IMR-90 (cell line): ENCODE measurements at regions not wholly inside any gene's neighbourhood (a gene's known extent, or its start where the extent isn't known, plus 50 kb on each side); places are given as distances from the start of the nearest gene placed in this dataset.

Source experiments
- ATAC-seq: fragments of 200-7000 bp; cut with Tn5 transposase; 2 replicates; pipeline ENCODE4 v1.9.1; 2020; ENCODE audit warnings: low read depth, mild to moderate bottlenecking, moderate library complexity
- BruUV-seq: library from RNA; stranded (reverse); fragments of 400-500 nt; replicated peaks from 2 replicates; lab custom pipeline; 2021; lab: Mats Ljungman, UMichigan
- CTCF ChIA-PET: fragments of 300-600 bp; formaldehyde crosslinking; extraction: SDS; loops from one replicate; lab custom pipeline; 2021; ENCODE audit warnings: antibody characterized with exemption; lab: Yijun Ruan, JAX
- POLR2A ChIA-PET: fragments of 300-600 bp; sonication (Branson Sonifier 250); formaldehyde crosslinking; loops from one replicate; lab custom pipeline; 2022; ENCODE audit warnings: antibody characterized with exemption; ENCODE audit not compliant: unreplicated experiment; lab: Charles Lee
- DNase-seq: peaks from one replicate; pipeline ENCODE4 v3.0.0; 2013
- H2AFZ ChIP-seq: replicated peaks from 2 replicates; pipeline ENCODE3; 2013; ENCODE audit warnings: low read length, mild to moderate bottlenecking; ENCODE audit not compliant: poor library complexity
- H2AK5ac ChIP-seq: 2 replicates; pipeline ENCODE4 v1.6.1; 2013; ENCODE audit warnings: low read depth, low read length, inconsistent platforms
- H2AK9ac ChIP-seq: replicated peaks from 2 replicates; pipeline ENCODE3; 2013; ENCODE audit warnings: mild to moderate bottlenecking, low read depth, low read length, moderate library complexity; ENCODE audit not compliant: poor library complexity
- H2BK120ac ChIP-seq: 2 replicates; pipeline ENCODE4 v1.6.1; 2013; ENCODE audit warnings: low read depth, low read length, inconsistent platforms
- H2BK15ac ChIP-seq: 3 replicates; pipeline ENCODE4 v1.6.1; 2013; ENCODE audit warnings: low read depth, low read length, inconsistent platforms
- H2BK20ac ChIP-seq: 2 replicates; pipeline ENCODE4 v1.6.1; 2013; ENCODE audit warnings: low read depth, mild to moderate bottlenecking, inconsistent platforms, low read length, moderate library complexity
- H2BK5ac ChIP-seq: 2 replicates; pipeline ENCODE4 v1.6.1; 2013; ENCODE audit warnings: mild to moderate bottlenecking, low read depth, low read length, inconsistent platforms; ENCODE audit not compliant: poor library complexity, severe bottlenecking
- H3K14ac ChIP-seq: replicated peaks from 2 replicates; pipeline ENCODE4 v1.6.1; 2013; ENCODE audit warnings: low read depth, low read length, inconsistent platforms
- H3K18ac ChIP-seq: 2 replicates; pipeline ENCODE4 v1.6.1; 2013; ENCODE audit warnings: low read depth, low read length, control low read depth
- H3K23ac ChIP-seq: 2 replicates; pipeline ENCODE4 v1.6.1; 2013; ENCODE audit warnings: low read depth, low read length, inconsistent platforms
- H3K27ac ChIP-seq: 2 replicates; pipeline ENCODE4 v1.5.1; 2013; ENCODE audit warnings: mild to moderate bottlenecking, control low read depth, low read length; ENCODE audit not compliant: insufficient read depth
- H3K27me3 ChIP-seq: 2 replicates; pipeline ENCODE4 v1.6.1; 2013; ENCODE audit warnings: low read length; ENCODE audit not compliant: control insufficient read depth, insufficient read depth
- H3K36me3 ChIP-seq: 2 replicates; pipeline ENCODE4 v1.6.1; 2013; ENCODE audit warnings: low read length, mixed read lengths; ENCODE audit not compliant: control insufficient read depth, insufficient read depth
- H3K4ac ChIP-seq: 2 replicates; pipeline ENCODE4 v1.6.1; 2013; ENCODE audit warnings: low read depth, low read length, inconsistent platforms
- H3K4me1 ChIP-seq: 2 replicates; pipeline ENCODE4 v1.6.1; 2013; ENCODE audit warnings: low read length, mixed read lengths; ENCODE audit not compliant: control insufficient read depth, insufficient read depth
- H3K4me2 ChIP-seq: 2 replicates; pipeline ENCODE4 v1.6.1; 2013; ENCODE audit warnings: low read depth, mild to moderate bottlenecking, control low read depth, low read length, moderate library complexity
- H3K4me3 ChIP-seq: 2 replicates; pipeline ENCODE4 v1.5.1; 2013; ENCODE audit warnings: low read depth, mild to moderate bottlenecking, control low read depth, low read length, moderate library complexity; ENCODE audit not compliant: insufficient read depth
- H3K56ac ChIP-seq: 2 replicates; pipeline ENCODE4 v1.6.1; 2013; ENCODE audit warnings: low read length, inconsistent platforms; ENCODE audit not compliant: insufficient read depth; ENCODE audit errors: extremely low read depth
- H3K79me1 ChIP-seq, 2 experiments: 2 replicates each; pipeline ENCODE4 v1.6.1; 2013; ENCODE audit warnings: low read length in 2 of 2, inconsistent platforms in 1 of 2, low read depth in 1 of 2
- H3K9ac ChIP-seq: 2 replicates; pipeline ENCODE4 v1.6.1; 2013; ENCODE audit warnings: low read depth, low read length, control low read depth
- H3K9me1 ChIP-seq: 2 replicates; pipeline ENCODE4 v1.6.1; 2013; ENCODE audit warnings: low read length, inconsistent platforms; ENCODE audit not compliant: insufficient read depth
- H3K9me3 ChIP-seq: 2 replicates; pipeline ENCODE4 v1.6.1; 2013; ENCODE audit warnings: low read length; ENCODE audit not compliant: control insufficient read depth, insufficient read depth
- H4K20me1 ChIP-seq: 2 replicates; pipeline ENCODE4 v1.6.1; 2013; ENCODE audit warnings: low read length, inconsistent platforms; ENCODE audit not compliant: insufficient read depth
- H4K5ac ChIP-seq: 2 replicates; pipeline ENCODE4 v1.6.1; 2013; ENCODE audit warnings: mild to moderate bottlenecking, low read depth, low read length, control low read depth
- H4K8ac ChIP-seq, 2 experiments: 2 replicates each; pipeline ENCODE4 v1.6.1; 2013; ENCODE audit warnings: low read depth in 2 of 2, low read length in 2 of 2, control low read depth in 1 of 2, inconsistent platforms in 1 of 2
- H4K91ac ChIP-seq: 2 replicates; pipeline ENCODE4 v1.6.1; 2013; ENCODE audit warnings: low read depth, low read length, inconsistent platforms; ENCODE audit not compliant: insufficient read depth
- CEBPB ChIP-seq: IDR thresholded peaks from 2 replicates; pipeline ENCODE4 v1.6.1; 2012; ENCODE audit warnings: low read depth, low read length, improper control_type of control experiment
- ELK1 ChIP-seq: fragments of 150-350 bp; IDR thresholded peaks from 2 replicates; pipeline ENCODE4 v1.6.1; 2016; ENCODE audit warnings: low read depth, mild to moderate bottlenecking, low read length, moderate library complexity, borderline replicate concordance
- FOS ChIP-seq: fragments of 150-350 bp; IDR thresholded peaks from 2 replicates; pipeline ENCODE4 v1.6.1; 2016; ENCODE audit warnings: low read depth, low read length
- MXI1 ChIP-seq: IDR thresholded peaks from 2 replicates; pipeline ENCODE4 v1.6.1; 2012; ENCODE audit warnings: low read depth, mild to moderate bottlenecking, low read length, moderate library complexity, borderline replicate concordance
- NFE2L2 ChIP-seq: fragments of 150-350 bp; IDR thresholded peaks from 2 replicates; pipeline ENCODE4 v1.6.1; 2016; ENCODE audit warnings: low read depth, mild to moderate bottlenecking, low read length
- POLR2A ChIP-seq: IDR thresholded peaks from 2 replicates; pipeline ENCODE4 v1.6.1; 2012; ENCODE audit warnings: mild to moderate bottlenecking, low read depth, low read length
- RFX5 ChIP-seq: IDR thresholded peaks from 2 replicates; pipeline ENCODE4 v1.8.0; 2012; ENCODE audit warnings: low read depth, mild to moderate bottlenecking, low read length, moderate library complexity
- SMC3 ChIP-seq: fragments of 150-350 bp; IDR thresholded peaks from 2 replicates; pipeline ENCODE4 v1.6.1; 2016; ENCODE audit warnings: low read depth, mild to moderate bottlenecking, antibody characterized with exemption, low read length, moderate library complexity
- WGBS, 2 experiments: methylation state at CpG; one replicate each; pipeline versions ENCODE4 v1.1.5 to v1.1.7; 2013; ENCODE audit warnings: missing lambda C conversion rate in 2 of 2; ENCODE audit not compliant: insufficient read length in 1 of 2; ENCODE audit errors: extremely low coverage in 2 of 2; 5-methylcytosine and 5-hydroxymethylcytosine counted together
- dilution Hi-C: fragments of 300-500 bp; cut with HindIII; formaldehyde crosslinking; loops from one replicate; pipeline ENCODE4 v1.14.3; 2018; ENCODE audit warnings: low sequenced_read_pairs; ENCODE audit not compliant: unreplicated experiment
- in situ Hi-C: fragments of 300-500 bp; cut with MboI; formaldehyde crosslinking; loops from 3 replicates; pipeline ENCODE4 v1.14.3; 2019; ENCODE audit warnings: low sequenced_read_pairs, inconsistent platforms, mixed read lengths
- intact Hi-C: fragments of 100-400 bp; cut with micrococcal nuclease; formaldehyde crosslinking; loops from 2 replicates; pipeline ENCODE4 v1.10.0; 2022

- no peak overlapping the region for H2BK5ac ChIP-seq
- no peaks in the 10 kb centered on the region for H4K20me1 ChIP-seq
- H2BK20ac ChIP-seq = no peak overlapping the region
- no TSS peak for BruUV-seq
- no peak overlapping the region for H3K27ac ChIP-seq
- H2BK15ac ChIP-seq = no peak overlapping the region
- H2AK5ac ChIP-seq = no peak overlapping the region
- dilution Hi-C loops (no loop called here), in situ Hi-C loops (no loop called here), intact Hi-C loops (no loop called here)
- H2AFZ ChIP-seq = no peak overlapping the region
- POLR2A ChIA-PET = no interaction called here
- H3K4ac ChIP-seq = no peak overlapping the region
- no peak overlapping the region for H4K91ac ChIP-seq
- no peaks in the 10 kb centered on the region for H3K4me1 ChIP-seq
- H3K4me2 ChIP-seq = no peak overlapping the region
- TF ChIP-seq SMC3 (no peak), RFX5 (no peak), NFE2L2 (no peak), POLR2A (no peak), FOS (no peak), MXI1 (no peak), CEBPB (no peak), ELK1 (no peak)
- CTCF ChIA-PET = no interaction called here
- H3K9me1 ChIP-seq = no peaks in the 10 kb centered on the region
- no peak overlapping the region for H3K18ac ChIP-seq
- no CpG with 5 or more reads among the region's 10 CpGs for WGBS, 2 experiments
- no peaks in the 10 kb centered on the region for H3K27me3 ChIP-seq
- H3K56ac ChIP-seq = no peak overlapping the region
- H3K14ac ChIP-seq = no peak overlapping the region
- H3K9me3 ChIP-seq = 0 out of 2 replicates have a peak, but pooled peaks cover 1% of the 10 kb centered on the region
- no peak overlapping the region for H4K5ac ChIP-seq
- H3K79me1 ChIP-seq = no peaks in the 10 kb centered on the region
- ATAC-seq = no peak
- DNase-seq = no peak
- H2BK120ac ChIP-seq = no peak overlapping the region
- no peak overlapping the region for H3K9ac ChIP-seq
- H3K23ac ChIP-seq = no peak overlapping the region
- no peak overlapping the region for H2AK9ac ChIP-seq
- H4K8ac ChIP-seq = no peak overlapping the region
- H3K36me3 ChIP-seq = no peaks in the 10 kb centered on the region
- no peak overlapping the region for H3K4me3 ChIP-seq
These were observed 803.9 kb upstream of the CDH10 start for GRCh38 chr5:25448646-25449045.
